ENCODE measurements at regions not wholly inside any gene's neighbourhood (a gene's known extent, or its start where the extent isn't known, plus 50 kb on each side); places are given as distances from the start of the nearest gene placed in this dataset.

DNA sequence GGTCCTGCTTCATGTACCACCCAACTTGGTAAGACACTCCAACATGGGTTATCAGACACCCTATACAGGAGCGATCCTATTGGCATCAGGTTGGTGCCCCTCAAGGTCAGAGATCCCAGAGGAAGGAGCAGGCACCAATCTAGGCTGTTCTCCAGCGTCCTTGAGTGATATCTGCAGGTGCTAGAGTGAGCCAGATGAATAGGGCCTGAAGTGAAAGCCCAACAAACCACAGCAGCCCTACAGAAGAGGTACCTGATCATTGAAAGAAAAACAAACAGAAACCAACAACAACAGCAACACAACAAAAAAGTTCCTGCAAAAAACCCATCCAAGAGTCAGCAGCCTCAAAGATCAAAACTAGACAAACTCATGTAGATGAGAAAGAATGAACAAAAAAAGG is 584.8 kb downstream of the HINT1 start:
- Histone ChIP-seq H3K36me3 (ENCODE audit: control insufficient read depth in 2 of 2, insufficient read depth in 1 of 2, low read length in 2 of 2) (no peaks in the 10 kb centered on the region), H3K4me1 (ENCODE audit: control insufficient read depth, insufficient read depth, low read length) (no peaks in the 10 kb centered on the region), H3K9me3 (ENCODE audit: control insufficient read depth, insufficient read depth, low read depth, low read length) (no peaks in the 10 kb centered on the region), H3K4me3 (ENCODE audit: low read depth, low read length) (no peak overlapping the region), H3K27ac (ENCODE audit: extremely low read depth, low read depth, low read length) (no peak overlapping the region)
- ChIA-PET CTCF (no interaction called here), POLR2A (no interaction called here)
- TF ChIP-seq ZNF654 (tag by site-specific recombination; IDR thresholded peaks at IDR 0.05; ENCODE audit: low read depth) (no peak), ZNF335 (tag by site-specific recombination; conservative IDR thresholded peaks at IDR 0.05) (no peak), HOXD13 (CRISPR knock-in tag; IDR thresholded peaks at IDR 0.05; ENCODE audit: borderline replicate concordance) (no peak), ZNF596 (tag by site-specific recombination; IDR thresholded peaks at IDR 0.05) (no peak), ZNF514 (tag by site-specific recombination; IDR thresholded peaks at IDR 0.05) (no peak), ZNF10 (tag by site-specific recombination; IDR thresholded peaks at IDR 0.05) (no peak), ZFP41 (tag by site-specific recombination; IDR thresholded peaks at IDR 0.05; ENCODE audit: borderline replicate concordance) (no peak), ZNF837 (tag by site-specific recombination; IDR thresholded peaks at IDR 0.05) (no peak), ZNF239 (tag by site-specific recombination; IDR thresholded peaks at IDR 0.05) (no peak), KLF10 (tag by site-specific recombination; IDR thresholded peaks at IDR 0.05) (no peak), ZNF571 (tag by site-specific recombination; IDR thresholded peaks at IDR 0.05) (no peak), ZBTB17 (tag by site-specific recombination; IDR thresholded peaks at IDR 0.05) (no peak), ZNF585B (tag by site-specific recombination; IDR thresholded peaks at IDR 0.05) (no peak), SCRT2 (tag by site-specific recombination; IDR thresholded peaks at IDR 0.05) (no peak)
- TF ChIP-seq, protein P1, sequence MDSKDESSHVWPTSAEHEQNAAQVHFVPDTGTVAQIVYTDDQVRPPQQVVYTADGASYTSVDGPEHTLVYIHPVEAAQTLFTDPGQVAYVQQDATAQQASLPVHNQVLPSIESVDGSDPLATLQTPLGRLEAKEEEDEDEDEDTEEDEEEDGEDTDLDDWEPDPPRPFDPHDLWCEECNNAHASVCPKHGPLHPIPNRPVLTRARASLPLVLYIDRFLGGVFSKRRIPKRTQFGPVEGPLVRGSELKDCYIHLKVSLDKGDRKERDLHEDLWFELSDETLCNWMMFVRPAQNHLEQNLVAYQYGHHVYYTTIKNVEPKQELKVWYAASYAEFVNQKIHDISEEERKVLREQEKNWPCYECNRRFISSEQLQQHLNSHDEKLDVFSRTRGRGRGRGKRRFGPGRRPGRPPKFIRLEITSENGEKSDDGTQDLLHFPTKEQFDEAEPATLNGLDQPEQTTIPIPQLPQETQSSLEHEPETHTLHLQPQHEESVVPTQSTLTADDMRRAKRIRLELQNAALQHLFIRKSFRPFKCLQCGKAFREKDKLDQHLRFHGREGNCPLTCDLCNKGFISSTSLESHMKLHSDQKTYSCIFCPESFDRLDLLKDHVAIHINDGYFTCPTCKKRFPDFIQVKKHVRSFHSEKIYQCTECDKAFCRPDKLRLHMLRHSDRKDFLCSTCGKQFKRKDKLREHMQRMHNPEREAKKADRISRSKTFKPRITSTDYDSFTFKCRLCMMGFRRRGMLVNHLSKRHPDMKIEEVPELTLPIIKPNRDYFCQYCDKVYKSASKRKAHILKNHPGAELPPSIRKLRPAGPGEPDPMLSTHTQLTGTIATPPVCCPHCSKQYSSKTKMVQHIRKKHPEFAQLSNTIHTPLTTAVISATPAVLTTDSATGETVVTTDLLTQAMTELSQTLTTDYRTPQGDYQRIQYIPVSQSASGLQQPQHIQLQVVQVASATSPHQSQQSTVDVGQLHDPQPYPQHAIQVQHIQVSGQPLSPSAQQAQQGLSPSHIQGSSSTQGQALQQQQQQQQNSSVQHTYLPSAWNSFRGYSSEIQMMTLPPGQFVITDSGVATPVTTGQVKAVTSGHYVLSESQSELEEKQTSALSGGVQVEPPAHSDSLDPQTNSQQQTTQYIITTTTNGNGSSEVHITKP (tag by site-specific recombination; IDR thresholded peaks at IDR 0.05): no peak
- TF ChIP-seq, protein P2, sequence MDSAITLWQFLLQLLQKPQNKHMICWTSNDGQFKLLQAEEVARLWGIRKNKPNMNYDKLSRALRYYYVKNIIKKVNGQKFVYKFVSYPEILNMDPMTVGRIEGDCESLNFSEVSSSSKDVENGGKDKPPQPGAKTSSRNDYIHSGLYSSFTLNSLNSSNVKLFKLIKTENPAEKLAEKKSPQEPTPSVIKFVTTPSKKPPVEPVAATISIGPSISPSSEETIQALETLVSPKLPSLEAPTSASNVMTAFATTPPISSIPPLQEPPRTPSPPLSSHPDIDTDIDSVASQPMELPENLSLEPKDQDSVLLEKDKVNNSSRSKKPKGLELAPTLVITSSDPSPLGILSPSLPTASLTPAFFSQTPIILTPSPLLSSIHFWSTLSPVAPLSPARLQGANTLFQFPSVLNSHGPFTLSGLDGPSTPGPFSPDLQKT (IDR thresholded peaks at IDR 0.05; ENCODE audit: borderline replicate concordance, low read depth, low read length): no peak
- TF ChIP-seq, protein P3, sequence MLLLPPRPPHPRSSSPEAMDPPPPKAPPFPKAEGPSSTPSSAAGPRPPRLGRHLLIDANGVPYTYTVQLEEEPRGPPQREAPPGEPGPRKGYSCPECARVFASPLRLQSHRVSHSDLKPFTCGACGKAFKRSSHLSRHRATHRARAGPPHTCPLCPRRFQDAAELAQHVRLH (tag by site-specific recombination; IDR thresholded peaks at IDR 0.05): no peak

DNA sequence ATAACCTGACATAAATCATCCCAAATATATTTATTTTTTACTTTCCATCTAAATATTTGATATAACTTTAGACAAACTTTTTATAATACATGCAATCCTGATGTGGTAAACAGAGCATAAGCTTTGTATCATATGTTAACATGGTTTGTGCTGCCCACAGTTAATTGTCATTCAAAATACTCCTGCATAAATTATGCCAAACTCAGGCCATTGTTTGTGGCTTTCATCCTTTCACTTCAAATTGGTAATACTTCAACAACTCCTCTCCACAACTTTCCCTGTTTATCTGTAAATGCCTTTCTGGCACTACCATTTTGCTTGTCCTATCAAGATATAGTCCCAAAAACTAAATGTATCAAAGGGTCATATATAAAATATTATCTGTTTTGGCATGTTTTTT is 586.7 kb downstream of the HINT1 start:
- POLR2A ChIA-PET: interaction anchor here (0.6 kb wide), 1 partner anchor 1945 kb away, joined by 3 read pairs; no protein-coding TSS in a partner anchor
- CTCF ChIA-PET: interaction anchor here (0.6 kb wide), 1 partner anchor 676 kb away, joined by 4 read pairs; no protein-coding TSS in a partner anchor
- Histone ChIP-seq H3K27ac (ENCODE audit: extremely low read depth, low read depth, low read length) (no peak overlapping the region), H3K9me3 (ENCODE audit: control insufficient read depth, insufficient read depth, low read depth, low read length) (no peaks in the 10 kb centered on the region), H3K4me3 (ENCODE audit: low read depth, low read length) (no peak overlapping the region), H3K4me1 (ENCODE audit: control insufficient read depth, insufficient read depth, low read length) (no peaks in the 10 kb centered on the region), H3K36me3 (ENCODE audit: control insufficient read depth in 2 of 2, insufficient read depth in 1 of 2, low read length in 2 of 2) (no peaks in the 10 kb centered on the region)
- TF ChIP-seq ZBTB20 (tag by site-specific recombination; IDR thresholded peaks at IDR 0.05) (no peak), ZNF248 (tag by site-specific recombination; IDR thresholded peaks at IDR 0.05) (no peak), ZNF221 (tag by site-specific recombination; IDR thresholded peaks at IDR 0.05; ENCODE audit: borderline replicate concordance) (no peak), ZXDB (tag by site-specific recombination; IDR thresholded peaks at IDR 0.05) (no peak), ZNF785 (tag by site-specific recombination; IDR thresholded peaks at IDR 0.05) (no peak), SP7 (tag by site-specific recombination; IDR thresholded peaks at IDR 0.05) (no peak)
- TF ChIP-seq, protein P4, sequence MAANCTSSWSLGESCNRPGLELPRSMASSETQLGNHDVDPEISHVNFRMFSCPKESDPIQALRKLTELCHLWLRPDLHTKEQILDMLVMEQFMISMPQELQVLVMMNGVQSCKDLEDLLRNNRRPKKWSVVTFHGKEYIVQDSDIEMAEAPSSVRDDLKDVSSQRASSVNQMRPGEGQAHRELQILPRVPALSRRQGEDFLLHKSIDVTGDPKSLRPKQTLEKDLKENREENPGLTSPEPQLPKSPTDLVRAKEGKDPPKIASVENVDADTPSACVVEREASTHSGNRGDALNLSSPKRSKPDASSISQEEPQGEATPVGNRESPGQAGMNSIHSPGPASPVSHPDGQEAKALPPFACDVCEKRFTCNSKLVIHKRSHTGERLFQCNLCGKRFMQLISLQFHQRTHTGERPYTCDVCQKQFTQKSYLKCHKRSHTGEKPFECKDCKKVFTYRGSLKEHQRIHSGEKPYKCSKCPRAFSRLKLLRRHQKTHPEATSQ (tag by site-specific recombination; IDR thresholded peaks at IDR 0.05): no peak
- TF ChIP-seq, protein P5, sequence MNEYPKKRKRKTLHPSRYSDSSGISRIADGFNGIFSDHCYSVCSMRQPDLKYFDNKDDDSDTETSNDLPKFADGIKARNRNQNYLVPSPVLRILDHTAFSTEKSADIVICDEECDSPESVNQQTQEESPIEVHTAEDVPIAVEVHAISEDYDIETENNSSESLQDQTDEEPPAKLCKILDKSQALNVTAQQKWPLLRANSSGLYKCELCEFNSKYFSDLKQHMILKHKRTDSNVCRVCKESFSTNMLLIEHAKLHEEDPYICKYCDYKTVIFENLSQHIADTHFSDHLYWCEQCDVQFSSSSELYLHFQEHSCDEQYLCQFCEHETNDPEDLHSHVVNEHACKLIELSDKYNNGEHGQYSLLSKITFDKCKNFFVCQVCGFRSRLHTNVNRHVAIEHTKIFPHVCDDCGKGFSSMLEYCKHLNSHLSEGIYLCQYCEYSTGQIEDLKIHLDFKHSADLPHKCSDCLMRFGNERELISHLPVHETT (tag by site-specific recombination; IDR thresholded peaks at IDR 0.05): no peak
- TF ChIP-seq, protein P6, sequence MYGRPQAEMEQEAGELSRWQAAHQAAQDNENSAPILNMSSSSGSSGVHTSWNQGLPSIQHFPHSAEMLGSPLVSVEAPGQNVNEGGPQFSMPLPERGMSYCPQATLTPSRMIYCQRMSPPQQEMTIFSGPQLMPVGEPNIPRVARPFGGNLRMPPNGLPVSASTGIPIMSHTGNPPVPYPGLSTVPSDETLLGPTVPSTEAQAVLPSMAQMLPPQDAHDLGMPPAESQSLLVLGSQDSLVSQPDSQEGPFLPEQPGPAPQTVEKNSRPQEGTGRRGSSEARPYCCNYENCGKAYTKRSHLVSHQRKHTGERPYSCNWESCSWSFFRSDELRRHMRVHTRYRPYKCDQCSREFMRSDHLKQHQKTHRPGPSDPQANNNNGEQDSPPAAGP (tag by site-specific recombination; IDR thresholded peaks at IDR 0.05): no peak
